NK-92 treated with Interleukin-12 subunit alpha and Interleukin-12 subunit beta, amount 100 ng/mL, for 24 hours (cell line): ENCODE measurements at regions not wholly inside any gene's neighbourhood (a gene's known extent, or its start where the extent isn't known, plus 50 kb on each side); places are given as distances from the start of the nearest gene placed in this dataset.

Experiments
- DNase-seq: peaks from one replicate; lab custom pipeline; 2025; lab: John Stamatoyannopoulos, UW

DNA sequence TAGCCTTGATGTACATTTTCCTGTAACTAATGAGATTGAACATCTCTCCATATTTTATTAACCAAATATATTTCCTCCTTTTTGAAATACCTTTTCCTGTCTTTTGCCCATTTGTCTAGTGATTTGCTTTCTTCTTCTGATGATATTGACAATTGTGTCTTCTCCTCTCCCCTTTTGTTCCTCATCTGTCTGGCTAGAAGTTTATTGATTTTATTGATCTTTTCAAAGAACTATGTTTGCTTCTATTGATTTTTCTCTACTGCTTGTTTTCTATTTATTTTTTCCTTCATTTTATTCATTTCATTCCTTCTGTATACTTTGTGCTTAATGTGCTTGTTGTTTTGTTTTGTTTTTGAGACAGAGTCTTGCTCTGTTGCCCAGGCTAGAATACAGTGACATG is 181.4 kb upstream of the SMIM23 start:
- DNase-seq: no peak

DNA sequence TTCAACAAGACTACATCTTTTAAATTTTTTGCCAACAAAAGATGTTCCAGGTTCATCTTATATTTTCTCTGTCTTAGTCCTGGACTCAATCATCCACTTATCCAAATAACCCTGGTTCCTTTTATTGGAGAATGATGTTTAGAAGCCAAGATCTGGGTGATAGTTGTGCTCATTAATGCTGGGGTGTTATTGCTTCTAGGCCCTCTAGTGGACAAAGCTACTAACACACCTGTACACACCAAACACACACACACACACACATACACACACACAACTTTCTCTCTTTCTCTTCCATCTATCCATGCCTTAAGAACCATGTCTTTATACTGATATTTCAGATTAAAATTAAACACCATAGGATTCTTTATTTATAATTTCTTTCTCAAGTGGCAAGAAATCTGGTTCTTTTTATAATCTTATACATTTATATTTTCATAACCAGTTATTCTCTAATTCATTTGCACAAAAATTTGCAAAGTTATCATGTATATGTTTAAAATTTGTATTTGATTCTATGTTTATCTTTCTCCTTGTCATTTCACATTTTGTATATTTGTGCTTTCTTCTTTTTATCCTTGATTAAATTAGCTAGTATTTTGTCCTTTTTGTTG is 179.1 kb upstream of the SMIM23 start:
- no peak for DNase-seq

GRCh38 chr5:171607863-171608262 is 177.8 kb upstream of the SMIM23 start:
- no peak for DNase-seq

DNA sequence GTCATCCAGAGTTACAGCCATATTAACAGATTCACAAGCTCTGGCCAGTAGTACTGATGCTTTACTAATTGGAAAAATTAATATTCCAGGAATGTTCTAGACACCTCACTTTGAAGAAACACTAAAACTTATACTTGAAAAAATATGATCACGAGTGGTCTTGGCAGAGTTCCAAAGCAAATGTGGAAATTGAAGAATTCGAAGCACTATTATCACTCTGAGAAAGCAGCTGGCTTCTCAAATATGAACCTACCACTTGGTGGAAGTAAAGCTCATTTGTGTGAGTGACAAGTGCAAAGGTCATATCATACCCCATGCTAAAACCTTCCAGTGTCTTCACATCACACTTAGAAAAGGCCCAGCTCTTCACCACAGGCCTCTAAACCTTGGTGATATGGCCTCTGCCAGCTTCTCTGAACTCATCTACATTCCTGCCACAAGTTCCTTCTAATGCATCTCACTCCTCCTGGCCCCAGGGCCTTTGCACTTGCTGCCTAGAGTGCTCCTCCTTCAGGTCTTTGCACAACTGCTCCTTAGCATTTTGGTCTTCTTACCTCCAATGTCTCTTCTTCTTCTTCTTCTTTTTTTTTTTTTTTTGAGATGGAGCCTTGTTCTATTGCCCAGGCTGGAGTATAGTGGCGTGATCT is 175.7 kb upstream of the SMIM23 start:
- no peak for DNase-seq

DNA sequence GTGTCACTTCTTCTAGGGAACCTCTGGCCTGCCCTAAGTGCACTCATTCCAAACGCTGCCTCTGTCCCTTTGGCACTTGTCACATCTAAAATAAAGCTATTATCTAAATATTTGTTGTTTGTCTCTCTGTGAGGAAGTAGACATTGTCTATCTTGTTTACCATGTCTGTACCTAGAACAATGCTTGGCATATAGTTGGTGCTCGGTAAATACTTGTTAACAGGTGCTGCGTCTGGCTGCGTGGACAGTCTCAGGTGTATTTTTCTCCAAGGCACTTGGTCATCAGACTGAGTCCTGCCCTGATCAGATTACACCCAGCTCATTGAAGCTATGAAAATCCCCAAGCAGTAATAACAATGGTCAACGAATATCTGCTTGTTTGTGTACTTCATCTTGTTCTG is 174.9 kb upstream of the SMIM23 start:
- DNase-seq: no peak

DNA sequence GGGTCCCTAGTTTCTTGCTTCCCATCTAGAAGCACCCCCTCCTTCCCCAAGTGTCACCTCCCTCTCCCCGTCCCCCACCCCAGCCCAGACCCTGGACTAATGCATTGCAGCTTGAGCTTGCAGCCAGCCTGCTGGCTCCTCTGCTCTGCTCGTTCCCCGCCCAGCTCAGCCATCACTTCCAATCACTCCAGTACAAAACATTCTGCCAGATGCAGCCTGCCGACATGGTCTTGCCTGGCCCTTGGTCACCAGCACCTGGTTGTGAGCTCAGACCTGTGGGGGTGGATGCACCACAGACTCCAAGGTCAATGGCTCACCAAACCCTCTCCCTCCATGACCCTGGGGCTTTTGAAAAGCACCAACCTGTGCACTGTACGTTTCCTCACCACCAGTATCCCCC is 172.9 kb upstream of the SMIM23 start:
- DNase-seq: no peak

- no peak for DNase-seq
These were observed 171.1 kb upstream of the SMIM23 start for GRCh38 chr5:171614511-171614910.

GRCh38 chr5:171614971-171615653 is 170.5 kb upstream of the SMIM23 start:
- no peak for DNase-seq

DNA sequence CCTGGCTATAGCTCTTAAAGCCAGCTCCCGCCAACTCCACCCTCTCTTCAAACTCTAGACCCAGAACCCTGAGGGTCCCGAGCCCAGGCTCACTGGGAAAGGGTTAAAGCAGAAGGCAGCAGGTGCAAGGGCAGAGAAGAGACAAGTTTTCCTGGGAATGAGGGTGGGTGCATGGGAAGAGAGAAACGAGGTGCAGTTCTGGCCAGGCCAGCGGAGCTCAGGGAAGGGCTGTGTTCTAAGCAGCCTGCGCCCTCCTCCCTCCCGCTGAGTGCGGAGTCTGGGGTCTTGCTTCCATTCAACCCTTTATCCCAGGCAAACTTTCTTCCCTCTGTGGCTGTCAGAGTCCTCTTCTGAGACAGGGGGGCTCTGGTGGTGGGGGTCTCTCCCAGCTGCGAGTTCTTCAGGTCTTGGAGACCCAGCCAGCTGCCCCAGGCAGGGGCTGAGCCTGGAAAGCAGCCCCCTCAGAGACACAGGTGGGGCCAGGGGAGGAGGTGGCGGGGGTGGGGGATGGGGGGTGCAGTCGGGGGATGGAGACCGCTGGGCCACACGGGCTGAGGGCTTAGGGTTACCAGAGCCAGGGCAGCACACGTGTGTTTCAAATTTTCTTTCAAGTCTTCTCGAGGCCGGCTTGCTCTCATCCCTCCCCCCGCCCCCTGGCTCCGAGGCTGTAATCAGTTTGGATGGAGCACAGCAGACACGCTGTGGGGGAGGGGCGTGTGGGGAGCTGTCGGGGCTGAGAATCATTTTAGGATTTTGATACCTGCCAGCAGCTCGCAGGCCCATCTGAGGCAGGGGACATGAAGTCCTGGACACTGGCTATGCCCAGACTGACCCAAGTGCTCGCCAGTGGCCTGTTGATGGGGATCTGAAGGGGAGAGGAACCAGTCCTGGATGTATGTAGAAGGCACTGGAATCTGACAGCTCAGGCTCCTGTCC is 169.6 kb upstream of the SMIM23 start:
- no peak for DNase-seq

DNA sequence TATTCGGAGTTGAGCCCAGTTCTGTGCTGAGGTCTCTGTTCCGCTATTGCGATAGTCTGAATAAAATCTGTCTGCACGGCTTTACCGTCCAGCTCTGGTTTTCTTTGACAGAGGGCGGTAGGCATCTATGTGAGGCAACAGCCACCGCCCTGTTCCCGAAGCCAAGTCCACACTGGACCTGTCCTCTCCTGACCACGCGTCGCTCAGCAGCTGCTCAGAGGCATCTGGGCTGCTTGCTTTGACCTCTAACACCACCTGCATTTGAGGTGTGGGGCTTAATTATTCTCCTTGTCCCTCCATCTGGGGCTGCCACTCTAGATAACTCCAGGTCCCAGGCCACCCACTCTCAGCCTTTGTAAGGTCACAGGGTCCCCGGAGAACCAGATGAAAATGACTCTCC is 168.4 kb upstream of the SMIM23 start:
- no peak for DNase-seq

- DNase-seq: no peak
These were observed 167.6 kb upstream of the SMIM23 start for GRCh38 chr5:171617817-171618591.

GRCh38 chr5:171619196-171619595 is 166.4 kb upstream of the SMIM23 start:
- DNase-seq: no peak

GRCh38 chr5:171619744-171620143 is 165.9 kb upstream of the SMIM23 start:
- no peak for DNase-seq

- no peak for DNase-seq
These were observed 163.6 kb upstream of the SMIM23 start for GRCh38 chr5:171622010-171622409.

GRCh38 chr5:171623107-171623506 is 162.5 kb upstream of the SMIM23 start:
- DNase-seq: no peak

- no peak for DNase-seq
These were observed 162.0 kb upstream of the SMIM23 start for GRCh38 chr5:171623551-171624097.

DNA sequence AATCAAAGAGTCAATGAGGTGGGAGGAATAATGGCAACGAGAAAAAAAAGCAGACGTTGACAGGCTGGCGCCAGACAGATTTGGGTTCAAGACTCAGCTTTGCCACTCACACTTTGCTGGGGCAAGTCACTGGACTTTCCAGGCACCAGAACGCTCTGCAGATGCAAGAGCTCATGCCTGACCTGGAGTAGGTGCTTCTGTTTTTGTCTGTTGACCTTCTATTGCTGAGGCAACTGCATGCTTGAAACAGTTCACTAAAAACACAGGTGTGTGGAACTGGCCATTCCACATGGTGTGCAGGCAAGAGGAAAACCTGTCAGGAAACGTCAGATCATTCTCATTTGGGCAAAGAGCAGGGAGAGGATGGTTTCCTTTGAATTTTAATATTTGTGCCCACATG is 161.2 kb upstream of the SMIM23 start:
- DNase-seq: no peak

GRCh38 chr5:171625646-171626045 is 160.0 kb upstream of the SMIM23 start:
- no peak for DNase-seq

- no peak for DNase-seq
These were observed 157.5 kb upstream of the SMIM23 start for GRCh38 chr5:171627936-171628632.

DNA sequence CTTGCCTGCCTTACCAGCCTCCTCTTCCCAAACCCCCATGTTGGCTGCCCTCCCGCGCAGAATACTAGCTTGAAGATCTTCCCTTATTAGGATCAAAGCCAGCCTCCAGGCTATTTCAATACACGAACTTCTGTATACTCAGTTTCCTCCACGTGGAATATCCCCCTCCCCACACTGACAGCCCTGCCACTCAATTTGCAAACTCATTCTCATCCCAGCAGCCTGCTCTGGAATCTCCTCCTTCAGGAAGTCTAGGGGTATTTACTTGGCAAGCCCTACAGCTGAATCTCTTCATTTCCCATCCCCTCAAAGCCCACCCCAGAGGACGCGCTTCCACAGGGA is 157.0 kb upstream of the SMIM23 start:
- no peak for DNase-seq

DNA sequence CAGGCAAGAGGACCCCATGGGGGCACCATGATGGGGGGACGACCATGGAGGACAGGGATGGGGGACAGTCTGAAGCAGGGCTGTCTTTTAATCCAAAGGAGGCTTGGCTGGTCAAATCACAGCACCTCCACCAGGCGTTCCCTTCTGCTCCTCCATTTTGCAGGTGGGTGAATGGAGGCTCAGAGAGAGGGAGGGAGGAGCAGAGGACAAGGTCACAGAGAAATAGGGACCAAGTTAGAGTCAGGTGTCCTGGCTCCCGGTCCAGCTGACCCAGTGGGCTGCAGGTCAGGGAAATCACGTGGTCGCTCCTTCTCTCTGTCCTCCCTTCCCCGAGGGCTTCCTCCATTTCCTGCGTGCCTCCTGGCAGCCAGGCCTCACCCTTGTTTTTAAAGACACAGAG is 156.4 kb upstream of the SMIM23 start:
- DNase-seq: no peak
